ENCODE measurements at regions not wholly inside any gene's neighbourhood (a gene's known extent, or its start where the extent isn't known, plus 50 kb on each side); places are given as distances from the start of the nearest gene placed in this dataset.

GRCh38 chr5:169512385-169512784, 71.2 kb upstream of the SPDL1 start:
- 93% methylated on average over 2 of the region's 4 CpGs for WGBS (ENCODE audit: insufficient coverage)
- ChIA-PET POLR2A (no interaction called here), CTCF (interaction anchor here (1.3 kb wide), 1 partner anchor 9 kb away, joined by 3 read pairs; no protein-coding TSS in a partner anchor)

GRCh38 chr5:169511708-169512107, 71.9 kb upstream of the SPDL1 start:
- 85% methylated on average over 3 of the region's 3 CpGs for WGBS (ENCODE audit: insufficient coverage)
- no peak overlapping the region for H3K4me3 ChIP-seq (ENCODE audit: control insufficient read depth in 1 of 7, extremely low read depth in 1 of 7, insufficient read depth in 4 of 7, low read depth in 2 of 7, low read length in 6 of 7)
- ChIA-PET POLR2A (no interaction called here), CTCF (interaction anchor here (1.3 kb wide), 1 partner anchor 9 kb away, joined by 3 read pairs; no protein-coding TSS in a partner anchor)
- H3K9me3 ChIP-seq (ENCODE audit: control extremely low read depth in 1 of 5, control insufficient read depth in 4 of 5, insufficient read depth in 2 of 5, low read depth in 1 of 5, low read length in 4 of 5) = no peaks in the 10 kb centered on the region
- no peaks in the 10 kb centered on the region for H3K4me1 ChIP-seq (ENCODE audit: control extremely low read depth in 1 of 4, control insufficient read depth in 4 of 4, insufficient read depth in 4 of 4, low read length in 3 of 4)
- no peak overlapping the region for H3K27ac ChIP-seq (ENCODE audit: insufficient read depth in 1 of 2, low read depth in 1 of 2, low read length in 2 of 2, poor library complexity in 1 of 2, severe bottlenecking in 2 of 2)
- no peaks in the 10 kb centered on the region for H3K27me3 ChIP-seq (replicated peaks in 2 of 5; ENCODE audit: control insufficient read depth in 4 of 5, insufficient read depth in 5 of 5, low read length in 4 of 5)
- DNase-seq = no peak
- H3K36me3 ChIP-seq (ENCODE audit: control insufficient read depth in 4 of 4, insufficient read depth in 4 of 4, low read length in 3 of 4) = no peaks in the 10 kb centered on the region

More at GRCh38 chr5:169512385-169512784, 71.2 kb upstream of the SPDL1 start:
- no peak overlapping the region for H3K27ac ChIP-seq (ENCODE audit: insufficient read depth in 1 of 2, low read depth in 1 of 2, low read length in 2 of 2, poor library complexity in 1 of 2, severe bottlenecking in 2 of 2)
- no peak overlapping the region for H3K4me3 ChIP-seq (ENCODE audit: control insufficient read depth in 1 of 7, extremely low read depth in 1 of 7, insufficient read depth in 4 of 7, low read depth in 2 of 7, low read length in 6 of 7)
- no peaks in the 10 kb centered on the region for H3K36me3 ChIP-seq (ENCODE audit: control insufficient read depth in 4 of 4, insufficient read depth in 4 of 4, low read length in 3 of 4)
- no peaks in the 10 kb centered on the region for H3K4me1 ChIP-seq (ENCODE audit: control extremely low read depth in 1 of 4, control insufficient read depth in 4 of 4, insufficient read depth in 4 of 4, low read length in 3 of 4)
- no peaks in the 10 kb centered on the region for H3K9me3 ChIP-seq (ENCODE audit: control extremely low read depth in 1 of 5, control insufficient read depth in 4 of 5, insufficient read depth in 2 of 5, low read depth in 1 of 5, low read length in 4 of 5)
- no peak for DNase-seq
- no peaks in the 10 kb centered on the region for H3K27me3 ChIP-seq (replicated peaks in 2 of 5; ENCODE audit: control insufficient read depth in 4 of 5, insufficient read depth in 5 of 5, low read length in 4 of 5)

- peaks cover 0 to 12% (median 0%) of the 10 kb centered on the region in 4 experiments for H3K4me1 ChIP-seq (ENCODE audit: control extremely low read depth in 1 of 4, control insufficient read depth in 4 of 4, insufficient read depth in 4 of 4, low read length in 3 of 4)
- no peaks in the 10 kb centered on the region for H3K36me3 ChIP-seq (ENCODE audit: control insufficient read depth in 4 of 4, insufficient read depth in 4 of 4, low read length in 3 of 4)
- peaks cover 0 to 5% (median 0%) of the 10 kb centered on the region in 5 experiments for H3K27me3 ChIP-seq (replicated peaks in 2 of 5; ENCODE audit: control insufficient read depth in 4 of 5, insufficient read depth in 5 of 5, low read length in 4 of 5)
- H3K4me3 ChIP-seq (ENCODE audit: control insufficient read depth in 1 of 7, extremely low read depth in 1 of 7, insufficient read depth in 4 of 7, low read depth in 2 of 7, low read length in 6 of 7) = no peak overlapping the region
- no peaks in the 10 kb centered on the region for H3K9me3 ChIP-seq (ENCODE audit: control extremely low read depth in 1 of 5, control insufficient read depth in 4 of 5, insufficient read depth in 2 of 5, low read depth in 1 of 5, low read length in 4 of 5)
- ChIA-PET POLR2A (no interaction called here), CTCF (no interaction called here)
- no peak overlapping the region for H3K27ac ChIP-seq (ENCODE audit: insufficient read depth in 1 of 2, low read depth in 1 of 2, low read length in 2 of 2, poor library complexity in 1 of 2, severe bottlenecking in 2 of 2)
- DNase-seq = no peak
- 91% methylated on average over 1 of the region's 1 CpG for WGBS (ENCODE audit: insufficient coverage)
Observed at GRCh38 chr5:169507051-169507450, 76.5 kb upstream of the SPDL1 start.

GRCh38 chr5:169503886-169504285, 79.7 kb upstream of the SPDL1 start:
- Histone ChIP-seq H3K27me3 (replicated peaks in 2 of 5; ENCODE audit: control insufficient read depth in 4 of 5, insufficient read depth in 5 of 5, low read length in 4 of 5) (peaks cover 0 to 5% (median 0%) of the 10 kb centered on the region in 5 experiments), H3K27ac (ENCODE audit: insufficient read depth in 1 of 2, low read depth in 1 of 2, low read length in 2 of 2, poor library complexity in 1 of 2, severe bottlenecking in 2 of 2) (no peak overlapping the region), H3K4me1 (ENCODE audit: control extremely low read depth in 1 of 4, control insufficient read depth in 4 of 4, insufficient read depth in 4 of 4, low read length in 3 of 4) (peaks cover 0 to 12% (median 0%) of the 10 kb centered on the region in 4 experiments), H3K4me3 (ENCODE audit: control insufficient read depth in 1 of 7, extremely low read depth in 1 of 7, insufficient read depth in 4 of 7, low read depth in 2 of 7, low read length in 6 of 7) (no peak overlapping the region), H3K9me3 (ENCODE audit: control extremely low read depth in 1 of 5, control insufficient read depth in 4 of 5, insufficient read depth in 2 of 5, low read depth in 1 of 5, low read length in 4 of 5) (no peaks in the 10 kb centered on the region), H3K36me3 (ENCODE audit: control insufficient read depth in 4 of 4, insufficient read depth in 4 of 4, low read length in 3 of 4) (no peaks in the 10 kb centered on the region)
- 20% methylated on average over 1 of the region's 5 CpGs for WGBS (ENCODE audit: insufficient coverage)
- ChIA-PET POLR2A (no interaction called here), CTCF (no interaction called here)
- DNase-seq = peak; percentile 5 to 41 (median 14)

- ChIA-PET CTCF (interaction anchor here (1.2 kb wide), 1 partner anchor 25 kb away, joined by 3 read pairs; no protein-coding TSS in a partner anchor), POLR2A (no interaction called here)
- Histone ChIP-seq H3K27ac (ENCODE audit: insufficient read depth in 1 of 2, low read depth in 1 of 2, low read length in 2 of 2, poor library complexity in 1 of 2, severe bottlenecking in 2 of 2) (no peak overlapping the region), H3K36me3 (ENCODE audit: control insufficient read depth in 4 of 4, insufficient read depth in 4 of 4, low read length in 3 of 4) (no peaks in the 10 kb centered on the region), H3K4me3 (ENCODE audit: control insufficient read depth in 1 of 7, extremely low read depth in 1 of 7, insufficient read depth in 4 of 7, low read depth in 2 of 7, low read length in 6 of 7) (no peak overlapping the region), H3K9me3 (ENCODE audit: control extremely low read depth in 1 of 5, control insufficient read depth in 4 of 5, insufficient read depth in 2 of 5, low read depth in 1 of 5, low read length in 4 of 5) (no peaks in the 10 kb centered on the region), H3K4me1 (ENCODE audit: control extremely low read depth in 1 of 4, control insufficient read depth in 4 of 4, insufficient read depth in 4 of 4, low read length in 3 of 4) (peaks cover 0 to 12% (median 0%) of the 10 kb centered on the region in 4 experiments), H3K27me3 (replicated peaks in 2 of 5; ENCODE audit: control insufficient read depth in 4 of 5, insufficient read depth in 5 of 5, low read length in 4 of 5) (peaks cover 0 to 4% (median 0%) of the 10 kb centered on the region in 5 experiments)
- no peak for DNase-seq
- 97% methylated on average over 2 of the region's 2 CpGs for WGBS (ENCODE audit: insufficient coverage)
Observed at GRCh38 chr5:169499990-169500505, 83.5 kb upstream of the SPDL1 start.

- Histone ChIP-seq H3K4me3 (ENCODE audit: control insufficient read depth in 1 of 7, extremely low read depth in 1 of 7, insufficient read depth in 4 of 7, low read depth in 2 of 7, low read length in 6 of 7) (no peak overlapping the region), H3K4me1 (ENCODE audit: control extremely low read depth in 1 of 4, control insufficient read depth in 4 of 4, insufficient read depth in 4 of 4, low read length in 3 of 4) (peaks cover 0 to 3% (median 0%) of the 10 kb centered on the region in 4 experiments), H3K9me3 (ENCODE audit: control extremely low read depth in 1 of 5, control insufficient read depth in 4 of 5, insufficient read depth in 2 of 5, low read depth in 1 of 5, low read length in 4 of 5) (no peaks in the 10 kb centered on the region), H3K36me3 (ENCODE audit: control insufficient read depth in 4 of 4, insufficient read depth in 4 of 4, low read length in 3 of 4) (no peaks in the 10 kb centered on the region), H3K27me3 (replicated peaks in 2 of 5; ENCODE audit: control insufficient read depth in 4 of 5, insufficient read depth in 5 of 5, low read length in 4 of 5) (peaks cover 0 to 2% (median 0%) of the 10 kb centered on the region in 5 experiments), H3K27ac (ENCODE audit: insufficient read depth in 1 of 2, low read depth in 1 of 2, low read length in 2 of 2, poor library complexity in 1 of 2, severe bottlenecking in 2 of 2) (no peak overlapping the region)
- WGBS (ENCODE audit: insufficient coverage) = no CpG with 5 or more reads among the region's 1 CpG
- ChIA-PET POLR2A (no interaction called here), CTCF (no interaction called here)
- no peak for DNase-seq
Observed at GRCh38 chr5:169496878-169497277, 86.7 kb upstream of the SPDL1 start.

GRCh38 chr5:169494941-169495548, 88.5 kb upstream of the SPDL1 start:
- Histone ChIP-seq H3K27ac (ENCODE audit: insufficient read depth in 1 of 2, low read depth in 1 of 2, low read length in 2 of 2, poor library complexity in 1 of 2, severe bottlenecking in 2 of 2) (no peak overlapping the region), H3K4me3 (ENCODE audit: control insufficient read depth in 1 of 7, extremely low read depth in 1 of 7, insufficient read depth in 4 of 7, low read depth in 2 of 7, low read length in 6 of 7) (no peak overlapping the region), H3K27me3 (replicated peaks in 2 of 5; ENCODE audit: control insufficient read depth in 4 of 5, insufficient read depth in 5 of 5, low read length in 4 of 5) (peaks cover 0 to 2% (median 0%) of the 10 kb centered on the region in 5 experiments), H3K36me3 (ENCODE audit: control insufficient read depth in 4 of 4, insufficient read depth in 4 of 4, low read length in 3 of 4) (no peaks in the 10 kb centered on the region), H3K4me1 (ENCODE audit: control extremely low read depth in 1 of 4, control insufficient read depth in 4 of 4, insufficient read depth in 4 of 4, low read length in 3 of 4) (peaks cover 0 to 3% (median 0%) of the 10 kb centered on the region in 4 experiments), H3K9me3 (ENCODE audit: control extremely low read depth in 1 of 5, control insufficient read depth in 4 of 5, insufficient read depth in 2 of 5, low read depth in 1 of 5, low read length in 4 of 5) (no peaks in the 10 kb centered on the region)
- ChIA-PET CTCF (no interaction called here), POLR2A (no interaction called here)
- WGBS (ENCODE audit: insufficient coverage) = 89% methylated on average over 3 of the region's 4 CpGs
- no peak for DNase-seq
